ENCODE measurements at regions not wholly inside any gene's neighbourhood (a gene's known extent, or its start where the extent isn't known, plus 50 kb on each side); places are given as distances from the start of the nearest gene placed in this dataset.

GRCh38 chr4:11898796-11899195 lies 470.1 kb upstream of the HS3ST1 start:
- TF ChIP-seq CTCF (IDR thresholded peaks at IDR 0.05) (no peak), POLR2A (IDR thresholded peaks at IDR 0.05) (no peak)
